BE2C (cell line): ENCODE measurements at regions not wholly inside any gene's neighbourhood (a gene's known extent, or its start where the extent isn't known, plus 50 kb on each side); places are given as distances from the start of the nearest gene placed in this dataset.

Source experiments
- DNase-seq: peaks from one replicate; pipeline ENCODE4 v3.0.0-alpha.2; 2020
- H3K27me3 ChIP-seq: fragments of 250-450 bp; sonication (Bioruptor Pico); 2 replicates; pipeline ENCODE4 v1.5.1; 2020; ENCODE audit warnings: mild to moderate bottlenecking
- H3K36me3 ChIP-seq: fragments of 250-450 bp; sonication (Bioruptor Pico); 2 replicates; pipeline ENCODE4 v1.5.1; 2020; ENCODE audit warnings: mild to moderate bottlenecking
- H3K4me1 ChIP-seq: fragments of 250-450 bp; sonication (Bioruptor Pico); 2 replicates; pipeline ENCODE4 v1.5.1; 2020
- H3K4me3 ChIP-seq: 2 replicates; pipeline ENCODE4 v1.5.1; 2011; ENCODE audit warnings: low read depth, low read length
- H3K9me3 ChIP-seq: fragments of 250-450 bp; sonication (Bioruptor Pico); 2 replicates; pipeline ENCODE4 v1.5.1; 2020
- TF ChIP-seq, protein P1 (sequence below): IDR thresholded peaks from 2 replicates; pipeline ENCODE4 v1.5.1; 2012; ENCODE audit warnings: mild to moderate bottlenecking, low read depth, low read length

GRCh38 chr5:106241409-106241808 lies 1429.3 kb downstream of the EFNA5 start:
- TF ChIP-seq, protein P1, sequence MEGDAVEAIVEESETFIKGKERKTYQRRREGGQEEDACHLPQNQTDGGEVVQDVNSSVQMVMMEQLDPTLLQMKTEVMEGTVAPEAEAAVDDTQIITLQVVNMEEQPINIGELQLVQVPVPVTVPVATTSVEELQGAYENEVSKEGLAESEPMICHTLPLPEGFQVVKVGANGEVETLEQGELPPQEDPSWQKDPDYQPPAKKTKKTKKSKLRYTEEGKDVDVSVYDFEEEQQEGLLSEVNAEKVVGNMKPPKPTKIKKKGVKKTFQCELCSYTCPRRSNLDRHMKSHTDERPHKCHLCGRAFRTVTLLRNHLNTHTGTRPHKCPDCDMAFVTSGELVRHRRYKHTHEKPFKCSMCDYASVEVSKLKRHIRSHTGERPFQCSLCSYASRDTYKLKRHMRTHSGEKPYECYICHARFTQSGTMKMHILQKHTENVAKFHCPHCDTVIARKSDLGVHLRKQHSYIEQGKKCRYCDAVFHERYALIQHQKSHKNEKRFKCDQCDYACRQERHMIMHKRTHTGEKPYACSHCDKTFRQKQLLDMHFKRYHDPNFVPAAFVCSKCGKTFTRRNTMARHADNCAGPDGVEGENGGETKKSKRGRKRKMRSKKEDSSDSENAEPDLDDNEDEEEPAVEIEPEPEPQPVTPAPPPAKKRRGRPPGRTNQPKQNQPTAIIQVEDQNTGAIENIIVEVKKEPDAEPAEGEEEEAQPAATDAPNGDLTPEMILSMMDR: no peak
- no peaks in the 10 kb centered on the region for H3K27me3 ChIP-seq
- H3K4me1 ChIP-seq: peaks cover 4% of the 10 kb centered on the region; the same call in 1 of the 2 replicates
- H3K36me3 ChIP-seq: no peaks in the 10 kb centered on the region
- DNase-seq: no peak
- no peak overlapping the region for H3K4me3 ChIP-seq
- H3K9me3 ChIP-seq: no peaks in the 10 kb centered on the region

- H3K4me3 ChIP-seq: no peak overlapping the region
- no peaks in the 10 kb centered on the region for H3K9me3 ChIP-seq
- TF ChIP-seq, protein P1: no peak
- DNase-seq: peak; percentile 5
- no peaks in the 10 kb centered on the region for H3K27me3 ChIP-seq
- H3K4me1 ChIP-seq: no peaks in the 10 kb centered on the region
- H3K36me3 ChIP-seq: no peaks in the 10 kb centered on the region
Measured at GRCh38 chr5:106205916-106206571, 1464.7 kb downstream of the EFNA5 start.

GRCh38 chr5:106202035-106202434 lies 1468.7 kb downstream of the EFNA5 start:
- no peaks in the 10 kb centered on the region for H3K4me1 ChIP-seq
- no peaks in the 10 kb centered on the region for H3K9me3 ChIP-seq
- DNase-seq: no peak
- H3K27me3 ChIP-seq: no peaks in the 10 kb centered on the region
- no peak overlapping the region for H3K4me3 ChIP-seq
- no peaks in the 10 kb centered on the region for H3K36me3 ChIP-seq
- TF ChIP-seq, protein P1: no peak

DNA sequence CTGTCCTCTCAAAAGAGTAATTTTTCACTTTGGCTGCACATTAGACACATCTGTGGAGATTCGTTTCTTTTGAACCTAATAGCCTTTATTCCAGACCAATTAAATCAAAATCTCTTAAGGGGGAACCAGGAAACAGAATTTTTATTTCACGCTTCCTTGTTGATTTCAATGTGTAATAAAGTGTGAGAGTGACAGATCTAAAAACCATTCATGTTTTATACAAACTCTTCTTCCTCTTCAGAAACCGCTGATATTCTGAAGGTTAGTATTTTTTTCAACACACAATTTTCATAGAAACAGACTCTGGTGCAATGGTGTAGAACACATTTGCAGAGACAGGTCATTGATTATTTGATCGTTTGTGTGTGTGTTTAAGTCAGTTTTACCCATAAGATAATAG lies 1469.8 kb downstream of the EFNA5 start:
- no peak overlapping the region for H3K4me3 ChIP-seq
- H3K4me1 ChIP-seq: no peaks in the 10 kb centered on the region; the same call in 1 of the 2 replicates
- TF ChIP-seq, protein P1: no peak
- no peak for DNase-seq
- no peaks in the 10 kb centered on the region for H3K36me3 ChIP-seq
- no peaks in the 10 kb centered on the region for H3K27me3 ChIP-seq
- H3K9me3 ChIP-seq: no peaks in the 10 kb centered on the region

DNA sequence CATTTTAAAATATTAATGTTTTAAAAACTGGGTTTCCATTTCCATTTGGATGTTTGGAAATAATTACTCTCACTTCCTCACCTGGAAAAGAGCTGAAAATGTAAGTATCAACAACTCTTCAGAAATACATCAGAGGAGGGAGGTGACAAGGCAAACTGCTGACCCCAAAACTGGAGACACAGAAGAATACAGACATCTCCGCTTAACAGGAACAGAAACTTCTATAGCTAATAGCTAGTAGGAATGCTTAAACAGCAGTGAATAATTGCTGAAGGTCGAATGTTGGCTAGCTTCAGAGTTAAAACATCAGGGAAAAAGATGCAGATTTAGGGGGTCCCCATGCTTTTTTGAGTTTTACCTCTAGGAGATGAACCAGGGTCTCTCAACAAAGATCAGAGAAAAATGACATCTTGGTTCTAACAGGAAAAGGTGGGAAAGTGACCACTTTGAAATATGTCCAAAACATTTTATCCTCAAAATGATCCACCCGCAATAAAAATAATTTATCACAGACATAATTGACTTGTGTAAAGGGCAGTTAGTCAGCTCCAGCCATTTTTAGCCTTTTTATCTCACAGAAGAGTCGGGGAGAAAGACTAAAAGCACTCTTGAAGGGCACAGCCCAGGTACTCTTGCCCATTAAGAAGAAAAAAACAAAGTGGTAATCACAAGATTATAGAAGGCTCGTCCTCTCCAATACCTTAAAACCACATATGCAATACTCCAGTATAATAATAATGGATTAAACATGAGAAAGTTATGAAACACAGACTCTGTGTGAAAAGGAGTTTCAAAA lies 1474.9 kb downstream of the EFNA5 start:
- TF ChIP-seq, protein P1: no peak
- Histone ChIP-seq H3K4me3 (no peak overlapping the region), H3K9me3 (no peaks in the 10 kb centered on the region), H3K27me3 (no peaks in the 10 kb centered on the region), H3K36me3 (no peaks in the 10 kb centered on the region), H3K4me1 (no peaks in the 10 kb centered on the region; the same call in 1 of the 2 replicates)
- DNase-seq: no peak
